ENCODE measurements at regions not wholly inside any gene's neighbourhood (a gene's known extent, or its start where the extent isn't known, plus 50 kb on each side); places are given as distances from the start of the nearest gene placed in this dataset.

- Histone ChIP-seq H3K4me3 (ENCODE audit: low read depth, low read length) (no peak overlapping the region), H3K4me1 (ENCODE audit: control insufficient read depth, insufficient read depth, low read length) (no peaks in the 10 kb centered on the region), H3K27ac (ENCODE audit: extremely low read depth, low read depth, low read length) (no peak overlapping the region), H3K36me3 (ENCODE audit: control insufficient read depth in 2 of 2, insufficient read depth in 1 of 2, low read length in 2 of 2) (no peaks in the 10 kb centered on the region), H3K9me3 (ENCODE audit: control insufficient read depth, insufficient read depth, low read depth, low read length) (no peaks in the 10 kb centered on the region)
- CTCF ChIA-PET, result interaction anchor here (0.7 kb wide), 1 partner anchor 212 kb away, joined by 3 read pairs; no protein-coding TSS in a partner anchor
- POLR2A ChIA-PET, result no interaction called here
- TF ChIP-seq ZNF645 (tag by site-specific recombination; IDR thresholded peaks at IDR 0.05), result no peak
- TF ChIP-seq ZNF76 (tag by site-specific recombination; IDR thresholded peaks at IDR 0.05; ENCODE audit: borderline replicate concordance, low read depth), result no peak
- TF ChIP-seq ZNF791 (tag by site-specific recombination; IDR thresholded peaks at IDR 0.05), result no peak
- no peak for TF ChIP-seq ZNF777 (tag by site-specific recombination; IDR thresholded peaks at IDR 0.05; ENCODE audit: borderline replicate concordance)
- TF ChIP-seq ZSCAN23 (tag by site-specific recombination; IDR thresholded peaks at IDR 0.05), result no peak
- no peak for TF ChIP-seq ZNF335 (tag by site-specific recombination; conservative IDR thresholded peaks at IDR 0.05)
- TF ChIP-seq ZNF704 (tag by site-specific recombination; IDR thresholded peaks at IDR 0.05), result no peak
- TF ChIP-seq ZBTB7A (tag by site-specific recombination; IDR thresholded peaks at IDR 0.05; ENCODE audit: low read depth), result no peak
Measured at GRCh38 chr4:157502656-157503055, 282.1 kb downstream of the GRIA2 start.

GRCh38 chr4:157459785-157460184 lies 239.3 kb downstream of the GRIA2 start:
- H3K9me3 ChIP-seq (ENCODE audit: control insufficient read depth, insufficient read depth, low read depth, low read length), result no peaks in the 10 kb centered on the region
- ChIA-PET POLR2A (no interaction called here), CTCF (no interaction called here)
- H3K4me1 ChIP-seq (ENCODE audit: control insufficient read depth, insufficient read depth, low read length), result no peaks in the 10 kb centered on the region
- TF ChIP-seq PRDM2 (tag by site-specific recombination; IDR thresholded peaks at IDR 0.05; ENCODE audit: borderline replicate concordance) (no peak), KLF1 (tag by site-specific recombination; IDR thresholded peaks at IDR 0.05) (no peak), ZNF610 (tag by site-specific recombination; IDR thresholded peaks at IDR 0.05; ENCODE audit: borderline replicate concordance) (no peak), RBAK (tag by site-specific recombination; IDR thresholded peaks at IDR 0.05) (no peak), HOXD13 (CRISPR knock-in tag; IDR thresholded peaks at IDR 0.05; ENCODE audit: borderline replicate concordance) (no peak), ZNF707 (tag by site-specific recombination; IDR thresholded peaks at IDR 0.05) (no peak), ZNF830 (tag by site-specific recombination; IDR thresholded peaks at IDR 0.05; ENCODE audit: low read depth) (no peak), KLF17 (tag by site-specific recombination; IDR thresholded peaks at IDR 0.05) (no peak), ZSCAN30 (tag by site-specific recombination; IDR thresholded peaks at IDR 0.05) (no peak), ZSCAN4 (tag by site-specific recombination; IDR thresholded peaks at IDR 0.05) (no peak), ZNF530 (tag by site-specific recombination; IDR thresholded peaks at IDR 0.05; ENCODE audit: low read depth) (no peak)
- H3K36me3 ChIP-seq (ENCODE audit: control insufficient read depth in 2 of 2, insufficient read depth in 1 of 2, low read length in 2 of 2), result no peaks in the 10 kb centered on the region
- no peak overlapping the region for H3K4me3 ChIP-seq (ENCODE audit: low read depth, low read length)
- H3K27ac ChIP-seq (ENCODE audit: extremely low read depth, low read depth, low read length), result no peak overlapping the region
